Muscle of leg (tissue), 3 donors: ENCODE measurements at regions not wholly inside any gene's neighbourhood (a gene's known extent, or its start where the extent isn't known, plus 50 kb on each side); places are given as distances from the start of the nearest gene placed in this dataset.
"Not testable (repeated sequence)": the region's sequence is repeated elsewhere in the genome, so short reads cannot be mapped to it uniquely, and the experiment has no call there.

Experiments used
- DNase-seq: peaks from one replicate; pipeline ENCODE4 v3.0.0; 2013
- H3K27ac ChIP-seq: one replicate; pipeline ENCODE4 v1.5.1; 2013; ENCODE audit warnings: mild to moderate bottlenecking, low read length, control low read depth
- H3K27me3 ChIP-seq: one replicate; pipeline ENCODE4 v1.6.1; 2013; ENCODE audit warnings: low read length; ENCODE audit not compliant: control insufficient read depth, insufficient read depth
- H3K36me3 ChIP-seq: one replicate; pipeline ENCODE4 v1.6.1; 2013; ENCODE audit warnings: low read length; ENCODE audit not compliant: control insufficient read depth, insufficient read depth
- H3K4me1 ChIP-seq: one replicate; pipeline ENCODE4 v1.6.1; 2013; ENCODE audit warnings: low read length; ENCODE audit not compliant: control insufficient read depth, insufficient read depth
- H3K4me3 ChIP-seq: one replicate; pipeline ENCODE4 v1.5.1; 2013; ENCODE audit warnings: low read length, control low read depth
- H3K9me3 ChIP-seq: replicated peaks from 2 replicates; pipeline ENCODE4 v1.6.1; 2013; ENCODE audit warnings: low read depth, low read length; ENCODE audit not compliant: control insufficient read depth
- WGBS: methylation state at CpG from one replicate; pipeline ENCODE4 v1.1.5; 2013; ENCODE audit warnings: missing lambda C conversion rate; ENCODE audit not compliant: insufficient coverage; 5-methylcytosine and 5-hydroxymethylcytosine counted together

GRCh38 chr9:41018948-41019347 lies 109.5 kb downstream of the FOXD4L6 start:
- not testable (repeated sequence) for H3K4me3 ChIP-seq, H3K9me3 ChIP-seq, H3K27ac ChIP-seq, H3K27me3 ChIP-seq, H3K36me3 ChIP-seq, H3K4me1 ChIP-seq
- DNase-seq, result peak; percentile 9
- WGBS, result no CpG with 5 or more reads among the region's 3 CpGs

- H3K27ac ChIP-seq, H3K4me1 ChIP-seq, H3K36me3 ChIP-seq, H3K4me3 ChIP-seq, H3K27me3 ChIP-seq, DNase-seq, H3K9me3 ChIP-seq: not testable (repeated sequence)
- no CpG with 5 or more reads among the region's 2 CpGs for whole genome bisulfite sequencing
Observed at GRCh38 chr9:41016699-41017098, 111.8 kb downstream of the FOXD4L6 start.

GRCh38 chr9:40999952-41000700 lies 128.4 kb downstream of the FOXD4L6 start:
- no CpG with 5 or more reads among the region's 8 CpGs for WGBS
- not testable (repeated sequence) for H3K27me3 ChIP-seq, H3K4me1 ChIP-seq, H3K36me3 ChIP-seq, H3K27ac ChIP-seq, H3K4me3 ChIP-seq, H3K9me3 ChIP-seq
- DNase-seq, result peak; percentile 7

DNA sequence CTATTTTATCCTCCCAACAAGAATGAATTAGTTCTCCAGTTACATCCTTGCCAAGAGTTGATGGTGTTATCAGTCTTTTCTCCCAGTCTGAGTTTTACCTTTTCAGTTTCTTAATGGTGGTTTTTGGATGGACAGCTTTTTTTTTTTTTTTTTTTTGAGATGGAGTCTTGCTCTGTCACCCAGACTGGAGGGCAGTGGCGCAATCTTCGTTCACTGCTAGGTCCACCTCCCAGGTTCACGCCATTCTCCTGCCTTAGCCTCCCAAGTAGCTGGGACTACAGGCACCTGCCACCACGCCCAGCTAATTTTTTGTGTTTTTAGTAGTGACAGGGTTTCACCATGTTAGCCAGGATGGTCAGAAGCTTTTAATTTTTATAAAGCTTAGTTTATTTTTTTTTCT lies 133.0 kb downstream of the FOXD4L6 start:
- DNase-seq, H3K9me3 ChIP-seq, H3K27me3 ChIP-seq, H3K4me1 ChIP-seq, H3K4me3 ChIP-seq, H3K36me3 ChIP-seq, H3K27ac ChIP-seq: not testable (repeated sequence)
- WGBS, result 87% methylated on average over 3 of the region's 4 CpGs

DNA sequence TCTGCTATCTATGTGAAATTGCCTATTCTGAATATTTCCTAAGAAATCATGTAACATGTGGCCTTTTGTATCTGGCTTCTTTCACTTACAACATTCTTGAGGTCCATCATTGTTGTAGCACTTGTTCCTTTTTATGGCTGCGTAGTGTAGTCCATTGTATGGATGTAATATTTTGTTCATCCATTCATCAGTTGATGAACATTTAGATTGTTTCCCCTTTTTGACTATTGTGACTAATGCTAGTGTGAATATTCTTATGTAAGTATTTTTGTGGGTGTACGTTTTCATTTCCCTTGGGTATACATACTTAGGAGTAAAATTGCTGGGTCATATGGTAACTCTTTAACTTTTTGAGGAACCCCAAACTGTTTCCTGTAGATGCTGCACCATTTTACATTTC lies 134.6 kb downstream of the FOXD4L6 start:
- H3K36me3 ChIP-seq, H3K4me1 ChIP-seq, H3K9me3 ChIP-seq, H3K27ac ChIP-seq, H3K27me3 ChIP-seq, H3K4me3 ChIP-seq, DNase-seq: not testable (repeated sequence)
- WGBS, result no CpG with 5 or more reads among the region's 2 CpGs

GRCh38 chr9:40993375-40993774 lies 135.1 kb downstream of the FOXD4L6 start:
- DNase-seq, H3K27me3 ChIP-seq, H3K4me1 ChIP-seq, H3K36me3 ChIP-seq, H3K27ac ChIP-seq, H3K9me3 ChIP-seq, H3K4me3 ChIP-seq: not testable (repeated sequence)
- no CpG with 5 or more reads among the region's 4 CpGs for WGBS

GRCh38 chr9:40992472-40992821 lies 136.0 kb downstream of the FOXD4L6 start:
- not testable (repeated sequence) for H3K36me3 ChIP-seq, DNase-seq, H3K9me3 ChIP-seq, H3K4me1 ChIP-seq, H3K27me3 ChIP-seq
- Histone ChIP-seq H3K4me3 (peak overlapping the region; percentile 73), H3K27ac (peak overlapping the region; percentile 88)
- WGBS, result 11% methylated on average over 21 of the region's 25 CpGs

DNA sequence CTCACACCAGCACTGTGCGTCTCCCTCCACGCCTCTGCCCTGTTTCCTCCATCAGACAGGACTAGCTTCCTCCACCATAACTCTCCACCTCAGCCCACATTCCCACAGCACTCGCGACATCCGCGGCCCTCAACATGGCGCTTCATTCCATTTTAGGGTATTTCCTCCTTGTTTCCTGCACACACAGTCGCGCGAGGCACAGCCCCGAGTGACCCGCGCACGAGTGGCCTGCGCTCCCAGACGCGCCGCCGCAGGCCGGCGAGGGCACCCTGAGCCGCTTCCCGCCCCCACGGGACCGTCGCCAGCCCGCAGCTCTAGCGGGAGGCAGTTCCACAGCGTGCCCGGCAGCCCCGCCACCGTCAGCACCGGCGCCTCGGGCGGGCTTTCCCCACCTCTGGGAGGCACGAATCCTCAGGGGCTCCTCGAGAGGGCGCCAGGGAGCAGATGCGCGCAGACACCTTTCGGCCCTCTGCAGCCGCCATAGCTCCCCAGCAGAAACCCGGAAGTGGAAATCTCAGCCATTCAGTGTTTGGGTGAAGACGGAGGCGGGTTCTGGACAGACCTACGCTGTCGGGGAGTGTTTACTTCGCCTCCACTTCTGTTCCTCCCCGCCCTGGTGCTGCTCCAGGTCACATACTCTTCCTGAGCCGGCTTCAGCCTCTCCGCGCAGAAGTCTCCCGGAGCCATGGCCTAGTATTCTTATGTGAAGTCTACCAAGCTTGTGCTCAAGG lies 136.6 kb downstream of the FOXD4L6 start:
- not testable (repeated sequence) for H3K36me3 ChIP-seq, H3K4me1 ChIP-seq, H3K27me3 ChIP-seq, H3K9me3 ChIP-seq
- Histone ChIP-seq H3K27ac (peak overlapping the region; percentile 88), H3K4me3 (peak overlapping the region; percentile 73)
- WGBS, result 10% methylated on average over 54 of the region's 54 CpGs
- DNase-seq, result peak; percentile 100

DNA sequence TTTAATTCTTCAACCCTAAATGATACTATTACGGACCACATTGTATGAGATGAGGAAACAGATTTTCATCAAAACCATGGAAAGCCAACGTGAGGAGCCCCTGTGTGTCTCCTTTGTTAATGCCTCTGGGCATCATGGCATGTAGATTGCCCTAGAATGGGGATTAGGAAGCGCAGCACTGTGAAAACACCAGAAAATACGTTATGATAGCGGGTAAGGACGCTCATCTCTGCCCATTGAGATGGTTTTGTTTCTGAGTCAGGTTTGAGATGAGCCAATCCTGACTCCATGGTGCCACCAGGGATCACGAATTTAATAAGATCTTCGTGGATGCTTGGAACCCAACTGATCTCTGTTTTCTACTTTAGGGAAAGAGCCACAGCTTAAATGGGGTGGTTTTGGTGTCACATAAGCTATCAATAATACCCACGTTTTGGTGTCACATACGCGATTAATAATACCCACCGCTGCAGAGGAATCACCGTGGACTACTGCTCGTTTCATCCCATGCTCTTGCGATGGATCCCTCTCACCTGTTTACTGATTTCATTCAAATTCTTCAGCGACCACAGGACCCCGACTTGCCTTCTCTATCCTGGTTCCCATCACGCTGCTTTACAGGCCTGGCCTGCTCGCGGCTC lies 137.3 kb downstream of the FOXD4L6 start:
- peak; percentile 4 for DNase-seq
- not testable (repeated sequence) for H3K27me3 ChIP-seq, H3K4me1 ChIP-seq, H3K9me3 ChIP-seq, H3K36me3 ChIP-seq
- Histone ChIP-seq H3K4me3 (peak overlapping the region; percentile 73), H3K27ac (peak overlapping the region; percentile 88)
- WGBS, result 34% methylated on average over 13 of the region's 20 CpGs

GRCh38 chr9:40986332-40986731 lies 142.1 kb downstream of the FOXD4L6 start:
- WGBS, result 75% methylated on average over 1 of the region's 2 CpGs
- H3K4me3 ChIP-seq, H3K27ac ChIP-seq, DNase-seq, H3K4me1 ChIP-seq, H3K36me3 ChIP-seq, H3K9me3 ChIP-seq, H3K27me3 ChIP-seq: not testable (repeated sequence)
